ENCODE measurements at regions not wholly inside any gene's neighbourhood (a gene's known extent, or its start where the extent isn't known, plus 50 kb on each side); places are given as distances from the start of the nearest gene placed in this dataset.

- TF ChIP-seq POLR2A (IDR thresholded peaks at IDR 0.05) = no peak
- TF ChIP-seq CTCF (IDR thresholded peaks at IDR 0.05) = no peak
These were observed 158.4 kb downstream of the FAM43A start for GRCh38 chr3:194844046-194844445.

Measured in prostate gland (tissue), 2 donors.